ENCODE measurements at regions not wholly inside any gene's neighbourhood (a gene's known extent, or its start where the extent isn't known, plus 50 kb on each side); places are given as distances from the start of the nearest gene placed in this dataset.

DNA sequence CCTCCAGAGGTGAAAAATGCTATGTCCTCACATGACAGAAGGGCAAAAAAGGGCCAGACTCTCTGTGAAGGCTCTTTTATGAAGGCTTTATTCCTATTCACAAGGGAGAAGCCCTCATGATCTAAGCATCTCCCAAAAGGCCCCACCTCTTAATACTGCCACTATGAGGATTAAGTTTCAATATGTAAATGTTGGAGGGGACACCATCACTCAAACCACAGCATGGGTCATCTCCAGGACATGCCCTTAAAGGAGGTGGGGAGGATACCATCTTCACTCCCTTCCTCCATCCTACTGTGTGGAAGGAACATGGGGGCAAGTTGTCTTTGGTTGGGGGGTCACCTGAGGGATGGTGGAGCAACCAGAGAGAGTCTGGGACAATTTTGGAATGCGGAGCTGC lies 170.1 kb downstream of the TRIM33 start:
- Histone ChIP-seq H3K27me3 (ENCODE audit: insufficient read depth) (no peaks in the 10 kb centered on the region; the same call in none of the 2 replicates), H3K27ac (ENCODE audit: low read depth in 2 of 2, low read length in 1 of 2) (no peak overlapping the region), H3K9me2 (no peaks in the 10 kb centered on the region), H3F3A (replicated peaks; ENCODE audit: insufficient read depth) (no peaks in the 10 kb centered on the region), H3K4me2 (no peak overlapping the region), H3K36me3 (replicated peaks in 1 of 2; ENCODE audit: control insufficient read depth in 1 of 2, insufficient read depth in 2 of 2, low read length in 1 of 2) (no peaks in the 10 kb centered on the region), H3K9ac (no peak overlapping the region), H3K4me1 (ENCODE audit: control insufficient read depth in 1 of 2, insufficient read depth in 2 of 2, low read depth in 1 of 2, low read length in 1 of 2) (peaks cover 0 to under 1% of the 10 kb centered on the region in 2 experiments; a peak in 1 of 4 replicates), H2AFZ (ENCODE audit: low read depth) (no peak overlapping the region), H3K4me3 (ENCODE audit: low read depth in 2 of 2, low read length in 1 of 2) (no peak overlapping the region), H4K20me1 (ENCODE audit: insufficient read depth) (no peaks in the 10 kb centered on the region), H3K9me3 (no peaks in the 10 kb centered on the region), H3K79me2 (ENCODE audit: insufficient read depth) (no peaks in the 10 kb centered on the region)
- WGBS (ENCODE audit: low lambda C conversion rate), result 27% methylated on average over 1 of the region's 1 CpG
- TF ChIP-seq GATA2 (CRISPR knock-in tag; IDR thresholded peaks at IDR 0.05) (no peak), FOXJ3 (CRISPR knock-in tag; IDR thresholded peaks at IDR 0.05) (no peak), RCOR1 (IDR thresholded peaks at IDR 0.05; ENCODE audit: low read length) (no peak), NFIC (IDR thresholded peaks at IDR 0.05; ENCODE audit: borderline replicate concordance) (no peak), TEAD4 (IDR thresholded peaks at IDR 0.05; ENCODE audit: borderline replicate concordance, insufficient read depth) (no peak), RAD21 (IDR thresholded peaks at IDR 0.05; ENCODE audit: low read length) (no peak), NRF1 (IDR thresholded peaks at IDR 0.05; ENCODE audit: low read depth, low read length) (no peak), TAF1 (IDR thresholded peaks at IDR 0.05; ENCODE audit: borderline replicate concordance, low read depth, low read length) (no peak), YY1 (IDR thresholded peaks at IDR 0.05; ENCODE audit: low read depth) (no peak), JUND (IDR thresholded peaks at IDR 0.05) (no peak), POLR2AphosphoS5 (IDR thresholded peaks at IDR 0.05; ENCODE audit: low read depth, low read length) (no peak), EZH2phosphoT487 (IDR thresholded peaks at IDR 0.05; ENCODE audit: borderline replicate concordance, low read depth) (no peak)
- TF ChIP-seq, protein P1, sequence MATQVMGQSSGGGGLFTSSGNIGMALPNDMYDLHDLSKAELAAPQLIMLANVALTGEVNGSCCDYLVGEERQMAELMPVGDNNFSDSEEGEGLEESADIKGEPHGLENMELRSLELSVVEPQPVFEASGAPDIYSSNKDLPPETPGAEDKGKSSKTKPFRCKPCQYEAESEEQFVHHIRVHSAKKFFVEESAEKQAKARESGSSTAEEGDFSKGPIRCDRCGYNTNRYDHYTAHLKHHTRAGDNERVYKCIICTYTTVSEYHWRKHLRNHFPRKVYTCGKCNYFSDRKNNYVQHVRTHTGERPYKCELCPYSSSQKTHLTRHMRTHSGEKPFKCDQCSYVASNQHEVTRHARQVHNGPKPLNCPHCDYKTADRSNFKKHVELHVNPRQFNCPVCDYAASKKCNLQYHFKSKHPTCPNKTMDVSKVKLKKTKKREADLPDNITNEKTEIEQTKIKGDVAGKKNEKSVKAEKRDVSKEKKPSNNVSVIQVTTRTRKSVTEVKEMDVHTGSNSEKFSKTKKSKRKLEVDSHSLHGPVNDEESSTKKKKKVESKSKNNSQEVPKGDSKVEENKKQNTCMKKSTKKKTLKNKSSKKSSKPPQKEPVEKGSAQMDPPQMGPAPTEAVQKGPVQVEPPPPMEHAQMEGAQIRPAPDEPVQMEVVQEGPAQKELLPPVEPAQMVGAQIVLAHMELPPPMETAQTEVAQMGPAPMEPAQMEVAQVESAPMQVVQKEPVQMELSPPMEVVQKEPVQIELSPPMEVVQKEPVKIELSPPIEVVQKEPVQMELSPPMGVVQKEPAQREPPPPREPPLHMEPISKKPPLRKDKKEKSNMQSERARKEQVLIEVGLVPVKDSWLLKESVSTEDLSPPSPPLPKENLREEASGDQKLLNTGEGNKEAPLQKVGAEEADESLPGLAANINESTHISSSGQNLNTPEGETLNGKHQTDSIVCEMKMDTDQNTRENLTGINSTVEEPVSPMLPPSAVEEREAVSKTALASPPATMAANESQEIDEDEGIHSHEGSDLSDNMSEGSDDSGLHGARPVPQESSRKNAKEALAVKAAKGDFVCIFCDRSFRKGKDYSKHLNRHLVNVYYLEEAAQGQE (IDR thresholded peaks at IDR 0.05; ENCODE audit: low read depth, low read length), result no peak
- ChIA-PET CTCF (interaction anchor here (1.6 kb wide), 1 partner anchor 331 kb away, joined by 5 read pairs; no protein-coding TSS in a partner anchor), POLR2A (no interaction called here)
- DNase-seq, result no peak

- Histone ChIP-seq H4K20me1 (ENCODE audit: insufficient read depth) (no peaks in the 10 kb centered on the region), H3K4me1 (ENCODE audit: control insufficient read depth in 1 of 2, insufficient read depth in 2 of 2, low read depth in 1 of 2, low read length in 1 of 2) (no peaks in the 10 kb centered on the region), H3K9me2 (no peaks in the 10 kb centered on the region), H2AFZ (ENCODE audit: low read depth) (no peak overlapping the region), H3K4me2 (no peak overlapping the region), H3K9me3 (no peaks in the 10 kb centered on the region), H3K4me3 (ENCODE audit: low read depth in 2 of 2, low read length in 1 of 2) (no peak overlapping the region), H3K27ac (ENCODE audit: low read depth in 2 of 2, low read length in 1 of 2) (no peak overlapping the region), H3K36me3 (replicated peaks in 1 of 2; ENCODE audit: control insufficient read depth in 1 of 2, insufficient read depth in 2 of 2, low read length in 1 of 2) (no peaks in the 10 kb centered on the region), H3F3A (replicated peaks; ENCODE audit: insufficient read depth) (no peaks in the 10 kb centered on the region), H3K27me3 (ENCODE audit: insufficient read depth) (peaks cover 4% of the 10 kb centered on the region), H3K79me2 (ENCODE audit: insufficient read depth) (no peaks in the 10 kb centered on the region), H3K9ac (no peak overlapping the region)
- 41% methylated on average over 6 of the region's 6 CpGs for WGBS (ENCODE audit: low lambda C conversion rate)
- CTCF ChIA-PET, result interaction anchor here (0.8 kb wide), 1 partner anchor 14 kb away, joined by 3 read pairs; no protein-coding TSS in a partner anchor
- no peak for DNase-seq
- TF ChIP-seq GABPA (IDR thresholded peaks at IDR 0.05; ENCODE audit: low read depth) (no peak), CHD2 (IDR thresholded peaks at IDR 0.05; ENCODE audit: low read length, partially characterized antibody) (no peak), USF1 (IDR thresholded peaks at IDR 0.05; ENCODE audit: borderline replicate concordance, low read depth) (no peak), RFX5 (IDR thresholded peaks at IDR 0.05; ENCODE audit: low read length) (no peak), MXI1 (IDR thresholded peaks at IDR 0.05; ENCODE audit: low read depth, low read length) (no peak)
- TF ChIP-seq, protein P2, sequence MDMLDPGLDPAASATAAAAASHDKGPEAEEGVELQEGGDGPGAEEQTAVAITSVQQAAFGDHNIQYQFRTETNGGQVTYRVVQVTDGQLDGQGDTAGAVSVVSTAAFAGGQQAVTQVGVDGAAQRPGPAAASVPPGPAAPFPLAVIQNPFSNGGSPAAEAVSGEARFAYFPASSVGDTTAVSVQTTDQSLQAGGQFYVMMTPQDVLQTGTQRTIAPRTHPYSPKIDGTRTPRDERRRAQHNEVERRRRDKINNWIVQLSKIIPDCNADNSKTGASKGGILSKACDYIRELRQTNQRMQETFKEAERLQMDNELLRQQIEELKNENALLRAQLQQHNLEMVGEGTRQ (IDR thresholded peaks at IDR 0.05; ENCODE audit: borderline replicate concordance, low read depth, low read length), result no peak
- TF ChIP-seq, protein P3, sequence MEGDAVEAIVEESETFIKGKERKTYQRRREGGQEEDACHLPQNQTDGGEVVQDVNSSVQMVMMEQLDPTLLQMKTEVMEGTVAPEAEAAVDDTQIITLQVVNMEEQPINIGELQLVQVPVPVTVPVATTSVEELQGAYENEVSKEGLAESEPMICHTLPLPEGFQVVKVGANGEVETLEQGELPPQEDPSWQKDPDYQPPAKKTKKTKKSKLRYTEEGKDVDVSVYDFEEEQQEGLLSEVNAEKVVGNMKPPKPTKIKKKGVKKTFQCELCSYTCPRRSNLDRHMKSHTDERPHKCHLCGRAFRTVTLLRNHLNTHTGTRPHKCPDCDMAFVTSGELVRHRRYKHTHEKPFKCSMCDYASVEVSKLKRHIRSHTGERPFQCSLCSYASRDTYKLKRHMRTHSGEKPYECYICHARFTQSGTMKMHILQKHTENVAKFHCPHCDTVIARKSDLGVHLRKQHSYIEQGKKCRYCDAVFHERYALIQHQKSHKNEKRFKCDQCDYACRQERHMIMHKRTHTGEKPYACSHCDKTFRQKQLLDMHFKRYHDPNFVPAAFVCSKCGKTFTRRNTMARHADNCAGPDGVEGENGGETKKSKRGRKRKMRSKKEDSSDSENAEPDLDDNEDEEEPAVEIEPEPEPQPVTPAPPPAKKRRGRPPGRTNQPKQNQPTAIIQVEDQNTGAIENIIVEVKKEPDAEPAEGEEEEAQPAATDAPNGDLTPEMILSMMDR (IDR thresholded peaks at IDR 0.05), result no peak
- POLR2A ChIA-PET, result no interaction called here
These were observed 171.6 kb downstream of the TRIM33 start for GRCh38 chr1:114339379-114339778.
